ENCODE measurements at regions not wholly inside any gene's neighbourhood (a gene's known extent, or its start where the extent isn't known, plus 50 kb on each side); places are given as distances from the start of the nearest gene placed in this dataset.
A peak's percentile ranks its signal among the peaks of the same experiment; 100 is the strongest.
"Not testable (repeated sequence)": the region's sequence is repeated elsewhere in the genome, so short reads cannot be mapped to it uniquely, and the experiment has no call there.

GRCh38 chr1:121117298-121117611, 66.9 kb downstream of the FAM72B start:
- not testable (repeated sequence) for DNase-seq

- peak; percentile 59 for DNase-seq
Observed at GRCh38 chr1:121117622-121118479, 66.3 kb downstream of the FAM72B start.

Measured in activated CD8-positive, alpha-beta memory T cell treated with anti-CD3 and anti-CD28 coated beads for 24 hours (primary cell).